ENCODE measurements at regions not wholly inside any gene's neighbourhood (a gene's known extent, or its start where the extent isn't known, plus 50 kb on each side); places are given as distances from the start of the nearest gene placed in this dataset.

DNA sequence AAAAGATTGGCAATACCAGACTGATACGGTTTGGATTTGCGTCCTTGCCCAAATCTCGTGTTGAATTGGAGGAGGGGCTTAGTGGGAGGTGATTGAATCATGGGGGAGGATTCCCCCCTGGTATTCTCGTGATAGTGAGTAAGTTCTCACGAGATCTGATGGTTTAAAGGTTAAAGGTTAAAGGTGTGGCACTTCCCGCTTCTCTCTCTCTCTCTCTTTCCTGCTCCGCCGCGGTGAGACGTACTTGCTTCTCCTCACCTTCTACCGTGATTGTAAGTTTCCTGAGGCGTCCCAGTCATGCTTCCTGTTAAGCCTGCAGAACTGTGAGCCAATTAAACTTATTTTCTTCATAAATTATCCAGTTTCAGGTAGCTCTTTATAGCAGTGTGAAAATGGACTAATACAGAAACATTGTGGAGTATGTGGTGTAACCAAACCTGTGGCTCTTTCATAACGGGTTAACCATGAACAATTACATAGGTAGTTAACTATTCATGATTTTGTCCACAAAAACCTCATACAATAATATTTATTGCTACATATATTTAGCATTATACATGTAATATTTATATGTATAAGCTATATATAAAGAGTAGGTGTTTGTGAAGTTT, 107.5 kb downstream of the ANXA1 start (continued):
- TF ChIP-seq REST (IDR thresholded peaks at IDR 0.05; ENCODE audit: low read depth, low read length) = no peak
- TF ChIP-seq, protein P1, sequence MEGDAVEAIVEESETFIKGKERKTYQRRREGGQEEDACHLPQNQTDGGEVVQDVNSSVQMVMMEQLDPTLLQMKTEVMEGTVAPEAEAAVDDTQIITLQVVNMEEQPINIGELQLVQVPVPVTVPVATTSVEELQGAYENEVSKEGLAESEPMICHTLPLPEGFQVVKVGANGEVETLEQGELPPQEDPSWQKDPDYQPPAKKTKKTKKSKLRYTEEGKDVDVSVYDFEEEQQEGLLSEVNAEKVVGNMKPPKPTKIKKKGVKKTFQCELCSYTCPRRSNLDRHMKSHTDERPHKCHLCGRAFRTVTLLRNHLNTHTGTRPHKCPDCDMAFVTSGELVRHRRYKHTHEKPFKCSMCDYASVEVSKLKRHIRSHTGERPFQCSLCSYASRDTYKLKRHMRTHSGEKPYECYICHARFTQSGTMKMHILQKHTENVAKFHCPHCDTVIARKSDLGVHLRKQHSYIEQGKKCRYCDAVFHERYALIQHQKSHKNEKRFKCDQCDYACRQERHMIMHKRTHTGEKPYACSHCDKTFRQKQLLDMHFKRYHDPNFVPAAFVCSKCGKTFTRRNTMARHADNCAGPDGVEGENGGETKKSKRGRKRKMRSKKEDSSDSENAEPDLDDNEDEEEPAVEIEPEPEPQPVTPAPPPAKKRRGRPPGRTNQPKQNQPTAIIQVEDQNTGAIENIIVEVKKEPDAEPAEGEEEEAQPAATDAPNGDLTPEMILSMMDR (IDR thresholded peaks at IDR 0.05) = no peak
- TF ChIP-seq FOXJ3 (CRISPR knock-in tag; IDR thresholded peaks at IDR 0.05) = no peak
- TF ChIP-seq EZH2phosphoT487 (IDR thresholded peaks at IDR 0.05; ENCODE audit: borderline replicate concordance, low read depth) = no peak
- TF ChIP-seq NRF1 (IDR thresholded peaks at IDR 0.05; ENCODE audit: low read depth, low read length) = no peak

GRCh38 chr9:73260506-73260905, 108.8 kb downstream of the ANXA1 start:
- H3K27ac ChIP-seq (ENCODE audit: low read depth in 2 of 2, low read length in 1 of 2) = no peak overlapping the region
- H3K4me2 ChIP-seq = no peak overlapping the region
- no peak overlapping the region for H3K9ac ChIP-seq
- H3F3A ChIP-seq (replicated peaks; ENCODE audit: insufficient read depth) = no peaks in the 10 kb centered on the region
- DNase-seq = no peak
- no peak for TF ChIP-seq EP300 (IDR thresholded peaks at IDR 0.05; ENCODE audit: borderline replicate concordance in 1 of 2, low read depth in 1 of 2, low read length in 1 of 2)
- TF ChIP-seq SIN3A (IDR thresholded peaks at IDR 0.05; ENCODE audit: borderline replicate concordance, low read depth, low read length) = no peak
- TF ChIP-seq RFX5 (IDR thresholded peaks at IDR 0.05; ENCODE audit: low read length) = no peak
- TF ChIP-seq MEF2A (IDR thresholded peaks at IDR 0.05; ENCODE audit: borderline replicate concordance, low read depth) = no peak
- no peak for TF ChIP-seq RCOR1 (IDR thresholded peaks at IDR 0.05; ENCODE audit: low read length)
- no peak for TF ChIP-seq RXRA (IDR thresholded peaks at IDR 0.05; ENCODE audit: borderline replicate concordance, low read depth)
- no peak for TF ChIP-seq POLR2AphosphoS5 (IDR thresholded peaks at IDR 0.05; ENCODE audit: low read depth, low read length)
- TF ChIP-seq YY1 (IDR thresholded peaks at IDR 0.05; ENCODE audit: low read depth) = no peak
- H3K27me3 ChIP-seq (ENCODE audit: insufficient read depth) = no peaks in the 10 kb centered on the region
- H3K79me2 ChIP-seq (ENCODE audit: insufficient read depth) = no peaks in the 10 kb centered on the region
- no peak overlapping the region for H2AFZ ChIP-seq (ENCODE audit: low read depth)
- ChIA-PET CTCF (interaction anchor here (0.6 to 1.1 kb wide), 2 partner anchors 9 to 827 kb away, joined by 3 to 4 read pairs; no protein-coding TSS in a partner anchor), POLR2A (no interaction called here)
- H3K9me3 ChIP-seq = no peaks in the 10 kb centered on the region
- no peaks in the 10 kb centered on the region for H3K36me3 ChIP-seq (replicated peaks in 1 of 2; ENCODE audit: control insufficient read depth in 1 of 2, insufficient read depth in 2 of 2, low read length in 1 of 2)
- no peak overlapping the region for H3K4me3 ChIP-seq (ENCODE audit: low read depth in 2 of 2, low read length in 1 of 2)
- no peaks in the 10 kb centered on the region for H3K9me2 ChIP-seq
- no peaks in the 10 kb centered on the region for H4K20me1 ChIP-seq (ENCODE audit: insufficient read depth)
- H3K4me1 ChIP-seq (ENCODE audit: control insufficient read depth in 1 of 2, insufficient read depth in 2 of 2, low read depth in 1 of 2, low read length in 1 of 2) = no peaks in the 10 kb centered on the region

Data from SK-N-SH (cell line).